GM12874 (cell line): ENCODE measurements at regions not wholly inside any gene's neighbourhood (a gene's known extent, or its start where the extent isn't known, plus 50 kb on each side); places are given as distances from the start of the nearest gene placed in this dataset.

Experiments
- CTCF ChIP-seq: IDR thresholded peaks from 2 replicates; pipeline ENCODE4 v1.5.1; 2011; ENCODE audit warnings: low read depth, mild to moderate bottlenecking, control low read depth, low read length, moderate library complexity; ENCODE audit not compliant: insufficient read depth

GRCh38 chr6:6483168-6483567 lies 105.4 kb upstream of the LY86 start:
- no peak for TF ChIP-seq CTCF

GRCh38 chr6:6483733-6484132 lies 104.8 kb upstream of the LY86 start:
- no peak for TF ChIP-seq CTCF

- no peak for TF ChIP-seq CTCF
Measured at GRCh38 chr6:6484681-6485080, 103.8 kb upstream of the LY86 start.

- no peak for TF ChIP-seq CTCF
Measured at GRCh38 chr6:6486595-6486994, 101.9 kb upstream of the LY86 start.

GRCh38 chr6:6491761-6492160 lies 96.8 kb upstream of the LY86 start:
- TF ChIP-seq CTCF: no peak

- TF ChIP-seq CTCF: no peak
Measured at GRCh38 chr6:6492675-6493074, 95.8 kb upstream of the LY86 start.

- peak; percentile 76 for TF ChIP-seq CTCF
Measured at GRCh38 chr6:6494677-6495076, 93.8 kb upstream of the LY86 start.

- no peak for TF ChIP-seq CTCF
Measured at GRCh38 chr6:6495851-6496250, 92.7 kb upstream of the LY86 start.
